ENCODE measurements at regions not wholly inside any gene's neighbourhood (a gene's known extent, or its start where the extent isn't known, plus 50 kb on each side); places are given as distances from the start of the nearest gene placed in this dataset.

DNA sequence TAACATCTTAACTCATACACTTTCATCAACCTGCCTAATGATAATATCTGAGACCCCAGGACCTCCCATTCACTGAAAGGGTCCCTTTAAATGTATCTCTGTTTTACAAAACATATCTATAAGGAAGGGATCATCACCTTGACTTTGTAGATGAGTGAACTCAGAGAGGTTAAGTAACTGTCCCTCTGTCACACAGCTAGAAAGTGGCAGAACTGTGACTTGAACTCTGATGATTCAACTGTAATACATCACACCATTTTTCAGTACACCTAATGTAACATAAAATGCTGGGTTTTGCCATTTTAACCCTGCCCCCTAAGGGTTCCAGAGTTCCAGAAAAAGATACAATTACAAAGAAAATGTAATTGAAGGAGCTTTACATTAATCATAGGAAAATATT, 234.6 kb downstream of the ZEB2 start:
- no peak for DNase-seq (ENCODE audit: low read depth in 2 of 3, low spot score in 1 of 3)

DNA sequence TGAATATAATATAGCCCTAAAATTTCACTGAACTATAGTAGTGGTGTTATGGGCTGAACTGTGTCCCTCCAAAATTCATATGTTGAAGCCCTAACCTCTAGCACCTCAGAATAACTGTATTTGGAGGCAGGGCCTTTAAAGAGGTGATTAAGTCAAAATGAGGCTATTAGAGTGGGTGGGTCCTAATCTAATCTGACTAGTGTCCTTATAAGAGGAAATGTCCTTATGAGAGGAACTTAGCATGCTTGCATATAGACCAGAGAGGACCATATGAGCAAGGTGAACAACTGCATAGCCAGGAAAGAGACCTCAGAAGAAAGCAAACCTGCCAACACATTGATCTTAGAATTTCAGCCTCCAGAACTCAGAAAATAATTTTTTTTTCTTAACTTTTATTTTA, 238.4 kb downstream of the ZEB2 start:
- no peak for DNase-seq (ENCODE audit: low read depth in 2 of 3, low spot score in 1 of 3)

GRCh38 chr2:144280009-144280408, 239.9 kb downstream of the ZEB2 start:
- no peak for DNase-seq (ENCODE audit: low read depth in 2 of 3, low spot score in 1 of 3)

DNA sequence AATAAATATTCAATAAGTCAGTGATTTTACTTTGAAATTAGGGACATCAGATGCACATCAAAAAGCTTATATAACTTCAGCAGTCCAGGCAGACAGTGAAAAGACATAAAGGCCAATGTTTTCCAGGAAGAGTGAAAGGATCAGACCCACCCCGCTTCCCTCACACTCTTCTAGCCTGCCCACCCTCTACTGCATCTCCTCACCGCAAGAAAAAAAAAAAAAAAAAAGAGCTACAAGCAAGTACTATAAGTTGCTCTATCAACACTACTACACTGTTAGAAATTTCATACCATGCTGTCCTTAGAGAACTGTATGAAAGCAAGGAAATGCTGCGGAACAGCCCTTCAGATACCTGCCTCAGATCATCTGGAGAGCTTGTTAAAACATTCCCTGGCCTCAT, 240.8 kb downstream of the ZEB2 start:
- no peak for DNase-seq (ENCODE audit: low read depth in 2 of 3, low spot score in 1 of 3)

GRCh38 chr2:144277622-144278354, 242.1 kb downstream of the ZEB2 start:
- DNase-seq (ENCODE audit: low read depth in 2 of 3, low spot score in 1 of 3): no peak

DNA sequence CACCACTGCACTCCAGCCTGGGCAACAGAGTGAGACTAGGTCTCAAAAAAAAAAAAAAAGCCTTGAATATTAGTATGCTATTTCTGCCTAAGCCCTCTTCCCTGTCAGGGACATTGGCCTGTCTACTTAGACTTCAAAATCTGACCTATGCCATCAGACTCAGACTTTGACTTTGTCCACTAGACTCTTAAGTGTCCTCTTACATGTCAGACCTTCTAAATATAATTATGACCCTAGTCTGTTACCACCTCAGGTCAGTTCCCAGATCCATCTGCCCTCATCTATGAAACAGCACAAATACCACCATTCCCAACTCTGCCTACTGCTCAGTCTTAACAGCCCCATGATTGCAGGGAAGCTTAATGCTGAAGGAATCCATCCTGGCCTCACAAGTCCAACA, 244.6 kb downstream of the ZEB2 start:
- DNase-seq (ENCODE audit: low read depth in 2 of 3, low spot score in 1 of 3): no peak

DNA sequence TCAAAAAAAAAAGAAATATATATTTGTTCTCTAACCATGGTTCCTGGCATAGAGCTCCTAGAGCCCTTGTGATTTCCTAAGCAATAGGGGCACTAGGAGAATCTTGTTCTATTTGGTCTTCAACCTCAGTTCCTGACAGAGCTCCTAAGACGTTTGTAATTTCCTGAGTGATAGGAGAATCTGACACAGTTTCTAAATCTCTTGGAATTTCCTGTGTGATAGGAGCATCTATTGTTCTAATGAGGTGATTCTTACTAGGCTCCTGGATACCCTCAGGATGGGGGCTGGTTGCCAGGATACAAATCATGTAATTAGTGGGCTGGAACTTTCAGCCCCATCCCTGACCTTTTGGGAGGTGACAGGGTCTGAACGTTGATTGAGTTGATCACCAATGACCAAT, 245.8 kb downstream of the ZEB2 start:
- no peak for DNase-seq (ENCODE audit: low read depth in 2 of 3, low spot score in 1 of 3)

- no peak for DNase-seq (ENCODE audit: low read depth in 2 of 3, low spot score in 1 of 3)
These were observed 249.0 kb downstream of the ZEB2 start for GRCh38 chr2:144270951-144271350.

GRCh38 chr2:144268036-144268678, 251.8 kb downstream of the ZEB2 start:
- no peak for DNase-seq (ENCODE audit: low read depth in 2 of 3, low spot score in 1 of 3)

GRCh38 chr2:144267239-144267638, 252.7 kb downstream of the ZEB2 start:
- DNase-seq (ENCODE audit: low read depth in 2 of 3, low spot score in 1 of 3): no peak

- DNase-seq (ENCODE audit: low read depth in 2 of 3, low spot score in 1 of 3): no peak
These were observed 254.3 kb downstream of the ZEB2 start for GRCh38 chr2:144265654-144266053.

GRCh38 chr2:144261966-144262365, 258.0 kb downstream of the ZEB2 start:
- DNase-seq (ENCODE audit: low read depth in 2 of 3, low spot score in 1 of 3): no peak

DNA sequence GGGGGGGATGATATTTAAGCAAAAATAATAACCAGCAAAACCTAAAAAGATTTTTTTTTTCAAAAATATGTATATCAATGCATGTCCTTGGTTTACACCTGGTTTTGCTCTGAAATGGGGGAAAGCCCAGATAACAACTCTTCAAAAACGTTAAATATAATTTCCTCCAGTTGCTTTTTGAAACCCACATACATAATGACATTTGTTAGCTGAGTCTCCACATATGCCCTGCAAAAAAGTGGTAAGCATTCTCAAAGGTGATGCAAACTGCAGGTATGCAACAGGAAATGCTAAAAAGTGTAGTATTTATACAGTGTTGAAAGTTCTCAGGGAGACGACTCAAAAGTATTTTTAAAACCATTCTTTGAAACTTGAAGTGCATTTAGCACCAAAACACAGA, 258.6 kb downstream of the ZEB2 start:
- DNase-seq (ENCODE audit: low read depth in 2 of 3, low spot score in 1 of 3): no peak

GRCh38 chr2:144259332-144259731, 260.6 kb downstream of the ZEB2 start:
- no peak for DNase-seq (ENCODE audit: low read depth in 2 of 3, low spot score in 1 of 3)

- DNase-seq (ENCODE audit: low read depth in 2 of 3, low spot score in 1 of 3): no peak
These were observed 261.8 kb downstream of the ZEB2 start for GRCh38 chr2:144258154-144258553.

- no peak for DNase-seq (ENCODE audit: low read depth in 2 of 3, low spot score in 1 of 3)
These were observed 262.8 kb downstream of the ZEB2 start for GRCh38 chr2:144256996-144257707.

DNA sequence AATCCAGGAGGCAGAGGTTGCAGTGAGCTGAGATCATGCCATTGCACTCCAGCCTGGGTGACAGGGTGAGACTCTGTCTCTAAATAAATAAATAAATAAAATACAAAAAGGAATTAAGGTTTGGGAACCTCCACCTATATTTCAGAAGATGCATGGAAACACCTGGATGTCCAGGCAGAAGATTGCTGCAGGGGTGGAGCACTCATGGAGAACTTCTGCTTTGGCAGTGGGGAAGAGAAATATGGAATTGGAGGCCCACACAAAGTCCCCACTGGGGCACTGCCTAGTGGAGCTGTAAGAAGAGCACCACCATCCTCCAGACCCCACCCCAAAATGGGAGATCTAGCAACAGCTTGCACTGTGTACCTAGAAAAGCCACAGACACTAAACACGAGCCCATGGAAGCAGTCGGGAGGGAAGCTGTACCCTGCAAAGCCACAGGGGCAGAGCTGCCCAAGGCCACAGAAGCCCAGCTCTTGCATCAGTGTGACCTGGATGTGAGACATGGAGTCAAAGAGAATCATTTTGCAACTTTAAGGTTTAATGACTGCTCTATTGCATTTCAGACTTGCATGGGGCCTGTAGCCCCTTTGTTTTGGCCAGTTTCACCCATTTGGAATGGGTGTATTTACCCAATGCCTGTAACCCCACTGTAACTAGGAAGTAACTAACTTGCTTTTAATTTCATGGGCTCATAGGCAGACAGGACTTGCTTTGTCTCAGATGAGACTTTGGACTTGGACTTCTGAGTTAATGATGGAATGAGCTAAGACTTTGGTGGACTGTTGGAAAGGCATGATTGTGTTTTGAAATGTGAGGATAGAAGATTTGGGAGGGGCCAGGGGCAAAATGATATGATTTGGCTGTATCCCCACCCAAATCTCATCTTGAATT, 265.3 kb downstream of the ZEB2 start:
- DNase-seq (ENCODE audit: low read depth in 2 of 3, low spot score in 1 of 3): no peak

DNA sequence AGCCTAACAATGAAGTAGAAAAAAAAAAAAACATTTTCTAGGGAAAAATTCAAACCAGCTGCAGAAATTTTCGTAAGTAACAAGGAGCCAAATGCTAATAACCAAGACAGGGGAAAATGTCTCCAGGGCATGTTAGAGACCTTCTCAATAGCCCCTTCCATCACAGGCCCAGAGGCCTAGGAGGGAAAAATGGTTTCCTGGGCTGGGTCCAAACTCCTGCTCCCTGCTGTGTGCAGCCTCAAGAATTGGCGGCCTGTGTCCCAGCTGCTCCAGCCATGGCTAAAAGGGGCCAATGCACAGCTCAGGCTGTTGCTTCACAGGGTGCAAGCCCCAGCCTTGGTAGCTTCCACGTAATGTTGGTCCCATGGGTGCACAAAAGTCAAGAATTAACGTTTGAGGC, 266.2 kb downstream of the ZEB2 start:
- DNase-seq (ENCODE audit: low read depth in 2 of 3, low spot score in 1 of 3): no peak

DNA sequence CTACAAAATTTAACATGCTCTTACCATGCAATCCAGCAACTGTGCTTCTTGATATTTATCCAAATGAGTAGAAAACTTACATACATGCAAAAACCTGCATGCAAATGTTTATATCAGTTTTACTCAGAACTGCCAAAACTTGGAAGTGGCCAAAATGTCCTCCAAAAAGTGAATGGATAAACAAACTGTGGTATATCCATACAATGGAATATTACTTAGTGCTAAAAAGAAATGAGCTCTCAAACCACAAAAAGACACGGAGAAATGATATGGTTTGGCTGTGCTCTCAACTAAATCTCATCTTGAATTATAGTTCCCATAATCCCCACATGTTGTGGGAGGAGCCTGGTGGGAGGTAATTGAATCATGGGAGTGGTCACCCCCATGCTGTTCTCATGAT, 267.2 kb downstream of the ZEB2 start:
- no peak for DNase-seq (ENCODE audit: low read depth in 2 of 3, low spot score in 1 of 3)

- DNase-seq (ENCODE audit: low read depth in 2 of 3, low spot score in 1 of 3): no peak
These were observed 270.8 kb downstream of the ZEB2 start for GRCh38 chr2:144249035-144249637.
